ENCODE measurements at regions not wholly inside any gene's neighbourhood (a gene's known extent, or its start where the extent isn't known, plus 50 kb on each side); places are given as distances from the start of the nearest gene placed in this dataset.

DNA sequence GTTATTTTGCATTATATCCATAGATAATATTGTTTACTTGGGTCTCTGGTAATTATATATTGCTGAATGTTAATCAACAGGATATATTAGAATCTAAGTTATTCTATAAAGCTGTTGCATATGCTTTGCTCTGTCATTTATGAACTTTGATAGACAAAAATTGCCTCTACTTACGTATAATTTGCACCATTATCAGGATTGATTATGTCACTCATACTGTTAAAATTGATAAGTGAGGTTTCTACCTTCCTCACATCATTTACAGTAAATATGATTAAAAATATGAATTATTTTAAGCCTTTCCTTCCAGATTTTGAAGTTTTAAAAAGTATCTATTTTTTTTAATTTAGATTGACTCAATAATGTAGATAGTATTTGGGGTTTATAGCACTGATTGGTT is 1540.4 kb upstream of the PRMT6 start:
- DNase-seq (no peak), ATAC-seq (no peak)
- in situ Hi-C loops (cut with MboI; ENCODE audit: low sequenced_read_pairs in 4 of 4), result no loop called here
- TF ChIP-seq POLR2A (IDR thresholded peaks at IDR 0.05), result no peak
- TF ChIP-seq, protein P1, sequence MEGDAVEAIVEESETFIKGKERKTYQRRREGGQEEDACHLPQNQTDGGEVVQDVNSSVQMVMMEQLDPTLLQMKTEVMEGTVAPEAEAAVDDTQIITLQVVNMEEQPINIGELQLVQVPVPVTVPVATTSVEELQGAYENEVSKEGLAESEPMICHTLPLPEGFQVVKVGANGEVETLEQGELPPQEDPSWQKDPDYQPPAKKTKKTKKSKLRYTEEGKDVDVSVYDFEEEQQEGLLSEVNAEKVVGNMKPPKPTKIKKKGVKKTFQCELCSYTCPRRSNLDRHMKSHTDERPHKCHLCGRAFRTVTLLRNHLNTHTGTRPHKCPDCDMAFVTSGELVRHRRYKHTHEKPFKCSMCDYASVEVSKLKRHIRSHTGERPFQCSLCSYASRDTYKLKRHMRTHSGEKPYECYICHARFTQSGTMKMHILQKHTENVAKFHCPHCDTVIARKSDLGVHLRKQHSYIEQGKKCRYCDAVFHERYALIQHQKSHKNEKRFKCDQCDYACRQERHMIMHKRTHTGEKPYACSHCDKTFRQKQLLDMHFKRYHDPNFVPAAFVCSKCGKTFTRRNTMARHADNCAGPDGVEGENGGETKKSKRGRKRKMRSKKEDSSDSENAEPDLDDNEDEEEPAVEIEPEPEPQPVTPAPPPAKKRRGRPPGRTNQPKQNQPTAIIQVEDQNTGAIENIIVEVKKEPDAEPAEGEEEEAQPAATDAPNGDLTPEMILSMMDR (IDR thresholded peaks at IDR 0.05 in 4 of 5, conservative IDR thresholded peaks at IDR 0.05 in 1 of 5), result no peak
- Histone ChIP-seq H3K27me3 (no peaks in the 10 kb centered on the region), H3K9me3 (no peaks in the 10 kb centered on the region), H3K4me1 (no peaks in the 10 kb centered on the region), H3K4me3 (no peak overlapping the region), H3K27ac (no peak overlapping the region), H3K36me3 (no peaks in the 10 kb centered on the region)
- intact Hi-C loops (cut with DNase I; ENCODE audit: low total_unique reads), result no loop called here

DNA sequence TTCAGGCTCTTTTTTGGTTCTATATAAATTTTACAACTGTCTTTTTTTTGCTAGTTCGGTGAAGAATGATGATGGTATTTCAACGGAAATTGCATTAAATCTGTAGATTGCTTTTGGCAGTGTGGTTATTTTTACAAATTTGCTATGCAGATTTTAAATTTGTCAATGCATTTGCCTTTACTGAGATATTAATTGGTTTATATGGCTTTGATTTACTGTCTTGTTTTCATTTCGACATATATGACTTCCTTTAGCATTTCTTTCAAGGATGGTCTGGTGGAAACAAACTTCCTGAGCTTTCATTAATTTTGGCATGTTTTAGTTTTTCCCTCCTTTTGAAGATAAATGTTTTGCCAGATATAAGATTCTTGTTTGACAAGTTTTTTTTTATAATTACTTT is 1522.5 kb upstream of the PRMT6 start:
- in situ Hi-C loops (cut with MboI; ENCODE audit: low sequenced_read_pairs in 4 of 4), result no loop called here
- Histone ChIP-seq H3K4me3 (no peak overlapping the region), H3K9me3 (no peaks in the 10 kb centered on the region), H3K36me3 (no peaks in the 10 kb centered on the region), H3K27ac (no peak overlapping the region), H3K4me1 (no peaks in the 10 kb centered on the region), H3K27me3 (no peaks in the 10 kb centered on the region)
- intact Hi-C loops (cut with DNase I; ENCODE audit: low total_unique reads), result no loop called here
- DNase-seq (no peak), ATAC-seq (no peak)
- TF ChIP-seq, protein P1 (IDR thresholded peaks at IDR 0.05 in 4 of 5, conservative IDR thresholded peaks at IDR 0.05 in 1 of 5), result no peak

DNA sequence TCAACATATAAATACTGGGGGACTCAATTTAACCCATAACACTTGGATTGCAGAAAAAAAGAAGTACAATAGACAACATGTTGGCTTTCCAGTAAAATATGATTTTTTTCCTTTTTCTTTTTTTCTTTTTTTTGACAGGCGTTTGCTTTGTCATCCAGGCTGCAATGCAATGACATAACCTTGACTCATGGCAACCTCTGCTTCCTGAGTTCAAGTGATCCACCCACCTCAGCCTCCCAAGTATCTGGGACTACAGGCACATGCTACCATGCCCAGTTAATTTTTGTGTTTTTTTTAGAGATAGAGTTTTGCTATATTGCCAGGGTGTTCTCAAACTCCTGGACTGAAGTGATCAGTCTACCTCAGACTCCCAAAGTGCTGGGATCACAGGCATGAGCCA is 1512.0 kb upstream of the PRMT6 start:
- DNase-seq (no peak), ATAC-seq (no peak)
- Histone ChIP-seq H3K27ac (no peak overlapping the region), H3K27me3 (no peaks in the 10 kb centered on the region), H3K36me3 (no peaks in the 10 kb centered on the region), H3K4me3 (no peak overlapping the region), H3K4me1 (no peaks in the 10 kb centered on the region), H3K9me3 (no peaks in the 10 kb centered on the region)
- in situ Hi-C loops (cut with MboI; ENCODE audit: low sequenced_read_pairs in 4 of 4) (no loop called here), intact Hi-C loops (cut with DNase I; ENCODE audit: low total_unique reads) (no loop called here)
- no peak for TF ChIP-seq POLR2A (IDR thresholded peaks at IDR 0.05)
- TF ChIP-seq, protein P1 (IDR thresholded peaks at IDR 0.05 in 4 of 5, conservative IDR thresholded peaks at IDR 0.05 in 1 of 5), result no peak

DNA sequence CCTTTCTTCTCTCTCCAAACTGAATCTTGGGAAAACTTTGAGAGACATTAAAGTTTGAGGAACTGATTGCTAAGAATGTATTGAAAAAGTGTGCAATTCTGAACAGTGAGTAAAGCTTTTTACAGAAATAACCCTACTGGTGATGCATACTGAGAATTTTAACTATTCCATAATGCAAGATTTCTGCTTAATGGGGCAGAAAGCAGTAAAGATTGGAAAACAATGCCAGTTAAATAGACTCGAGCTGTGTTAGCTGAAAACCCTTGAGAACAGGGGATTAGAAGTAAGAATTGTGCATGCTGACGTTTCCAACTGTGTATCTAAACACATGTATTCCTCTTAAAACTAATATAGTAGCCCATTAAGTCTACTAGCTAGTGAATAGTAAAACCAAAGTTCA is 1500.2 kb upstream of the PRMT6 start:
- Histone ChIP-seq H3K27me3 (no peaks in the 10 kb centered on the region), H3K4me1 (no peaks in the 10 kb centered on the region), H3K9me3 (no peaks in the 10 kb centered on the region), H3K27ac (no peak overlapping the region), H3K4me3 (no peak overlapping the region), H3K36me3 (no peaks in the 10 kb centered on the region)
- DNase-seq, result no peak
- ATAC-seq, result no peak
- no peak for TF ChIP-seq POLR2A (IDR thresholded peaks at IDR 0.05)
- TF ChIP-seq, protein P1 (IDR thresholded peaks at IDR 0.05 in 4 of 5, conservative IDR thresholded peaks at IDR 0.05 in 1 of 5), result no peak
- intact Hi-C loops (cut with DNase I; ENCODE audit: low total_unique reads) (no loop called here), in situ Hi-C loops (cut with MboI; ENCODE audit: low sequenced_read_pairs in 4 of 4) (no loop called here)

DNA sequence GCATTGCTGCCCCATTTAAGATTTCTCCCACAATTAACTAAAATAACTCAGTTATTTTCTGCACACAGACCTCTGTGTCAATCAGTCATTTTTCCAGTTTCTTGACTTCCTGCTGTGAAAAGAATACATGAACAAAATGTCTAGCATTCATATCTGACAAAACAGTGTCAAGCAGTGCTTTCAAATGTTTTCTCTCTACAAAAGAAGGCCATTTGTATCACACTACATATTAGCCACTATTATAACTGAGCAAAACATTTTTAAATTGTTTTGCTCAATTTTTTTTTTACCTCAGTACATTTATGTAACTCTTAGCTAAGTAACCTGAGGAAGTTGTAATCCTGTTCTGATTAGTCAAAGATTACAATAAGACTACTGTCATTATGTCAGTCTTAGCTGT is 1498.5 kb upstream of the PRMT6 start:
- H3K9me3 ChIP-seq, result no peaks in the 10 kb centered on the region
- intact Hi-C loops (cut with DNase I; ENCODE audit: low total_unique reads) (no loop called here), in situ Hi-C loops (cut with MboI; ENCODE audit: low sequenced_read_pairs in 4 of 4) (no loop called here)
- TF ChIP-seq, protein P1 (IDR thresholded peaks at IDR 0.05 in 4 of 5, conservative IDR thresholded peaks at IDR 0.05 in 1 of 5), result no peak
- no peak for TF ChIP-seq POLR2A (IDR thresholded peaks at IDR 0.05)
- H3K4me1 ChIP-seq, result no peaks in the 10 kb centered on the region
- H3K4me3 ChIP-seq, result no peak overlapping the region
- H3K27me3 ChIP-seq, result no peaks in the 10 kb centered on the region
- ATAC-seq, result no peak
- no peak for DNase-seq
- H3K36me3 ChIP-seq, result no peaks in the 10 kb centered on the region
- no peak overlapping the region for H3K27ac ChIP-seq
